ENCODE measurements at regions not wholly inside any gene's neighbourhood (a gene's known extent, or its start where the extent isn't known, plus 50 kb on each side); places are given as distances from the start of the nearest gene placed in this dataset.

- peak; percentile 13 for DNase-seq (ENCODE audit: low spot score)
These were observed 444.4 kb upstream of the ATP2B1 start for GRCh38 chr12:90152897-90153624.

GRCh38 chr12:90151491-90152015 lies 442.9 kb upstream of the ATP2B1 start:
- DNase-seq (ENCODE audit: low spot score) = no peak

- DNase-seq (ENCODE audit: low spot score) = no peak
These were observed 440.8 kb upstream of the ATP2B1 start for GRCh38 chr12:90149453-90149852.

GRCh38 chr12:90129366-90130030 lies 420.9 kb upstream of the ATP2B1 start:
- DNase-seq (ENCODE audit: low spot score) = no peak

- DNase-seq (ENCODE audit: low spot score) = no peak
These were observed 419.9 kb upstream of the ATP2B1 start for GRCh38 chr12:90128526-90128925.

GRCh38 chr12:90126125-90126524 lies 417.5 kb upstream of the ATP2B1 start:
- DNase-seq (ENCODE audit: low spot score) = no peak

- DNase-seq (ENCODE audit: low spot score) = no peak
These were observed 416.3 kb upstream of the ATP2B1 start for GRCh38 chr12:90124914-90125313.

GRCh38 chr12:90124289-90124688 lies 415.7 kb upstream of the ATP2B1 start:
- DNase-seq (ENCODE audit: low spot score) = no peak

- DNase-seq (ENCODE audit: low spot score) = no peak
These were observed 414.0 kb upstream of the ATP2B1 start for GRCh38 chr12:90122681-90123080.

- DNase-seq (ENCODE audit: low spot score) = no peak
These were observed 412.0 kb upstream of the ATP2B1 start for GRCh38 chr12:90120627-90121026.

- DNase-seq (ENCODE audit: low spot score) = no peak
These were observed 404.0 kb upstream of the ATP2B1 start for GRCh38 chr12:90112666-90113065.

GRCh38 chr12:90111791-90112580 lies 403.3 kb upstream of the ATP2B1 start:
- DNase-seq (ENCODE audit: low spot score) = no peak

- DNase-seq (ENCODE audit: low spot score) = no peak
These were observed 397.9 kb upstream of the ATP2B1 start for GRCh38 chr12:90106568-90106967.

GRCh38 chr12:90102957-90103652 lies 394.5 kb upstream of the ATP2B1 start:
- DNase-seq (ENCODE audit: low spot score) = peak; percentile 50

GRCh38 chr12:90100579-90100978 lies 391.9 kb upstream of the ATP2B1 start:
- DNase-seq (ENCODE audit: low spot score) = no peak

- no peak for DNase-seq (ENCODE audit: low spot score)
These were observed 390.6 kb upstream of the ATP2B1 start for GRCh38 chr12:90099288-90099687.

GRCh38 chr12:90098132-90098779 lies 389.6 kb upstream of the ATP2B1 start:
- DNase-seq (ENCODE audit: low spot score) = no peak

GRCh38 chr12:90091809-90092208 lies 383.2 kb upstream of the ATP2B1 start:
- no peak for DNase-seq (ENCODE audit: low spot score)

- no peak for DNase-seq (ENCODE audit: low spot score)
These were observed 382.5 kb upstream of the ATP2B1 start for GRCh38 chr12:90090929-90091651.

- no peak for DNase-seq (ENCODE audit: low spot score)
These were observed 377.6 kb upstream of the ATP2B1 start for GRCh38 chr12:90086281-90086680.
